ENCODE measurements at regions not wholly inside any gene's neighbourhood (a gene's known extent, or its start where the extent isn't known, plus 50 kb on each side); places are given as distances from the start of the nearest gene placed in this dataset.

GRCh38 chr6:90941885-90942284, 355.0 kb upstream of the MAP3K7 start:
- no peak for TF ChIP-seq CTCF (IDR thresholded peaks at IDR 0.05; ENCODE audit: low read depth, low read length, missing control alignments)
- in situ Hi-C loops (cut with HindIII; ENCODE audit: low pct_ligation_motif_present, low sequenced_read_pairs), result no loop called here
- H3K27ac ChIP-seq, result no peak overlapping the region
- no peaks in the 10 kb centered on the region for H3K27me3 ChIP-seq (replicated peaks)
- no peaks in the 10 kb centered on the region for H3K36me3 ChIP-seq (replicated peaks)
- no peak for DNase-seq
- no peak overlapping the region for H3K4me3 ChIP-seq (ENCODE audit: low read depth, low read length)

GRCh38 chr6:90940812-90941481, 354.1 kb upstream of the MAP3K7 start:
- no peaks in the 10 kb centered on the region for H3K27me3 ChIP-seq (replicated peaks)
- in situ Hi-C loops (cut with HindIII; ENCODE audit: low pct_ligation_motif_present, low sequenced_read_pairs), result no loop called here
- no peak overlapping the region for H3K4me3 ChIP-seq (ENCODE audit: low read depth, low read length)
- no peak overlapping the region for H3K27ac ChIP-seq
- DNase-seq, result peak; percentile 40
- no peaks in the 10 kb centered on the region for H3K36me3 ChIP-seq (replicated peaks)
- TF ChIP-seq CTCF (IDR thresholded peaks at IDR 0.05; ENCODE audit: low read depth, low read length, missing control alignments), result peak; percentile 47

- no peak overlapping the region for H3K27ac ChIP-seq
- TF ChIP-seq CTCF (IDR thresholded peaks at IDR 0.05; ENCODE audit: low read depth, low read length, missing control alignments), result no peak
- in situ Hi-C loops (cut with HindIII; ENCODE audit: low pct_ligation_motif_present, low sequenced_read_pairs), result no loop called here
- no peaks in the 10 kb centered on the region for H3K36me3 ChIP-seq (replicated peaks)
- no peaks in the 10 kb centered on the region for H3K27me3 ChIP-seq (replicated peaks)
- DNase-seq, result no peak
- H3K4me3 ChIP-seq (ENCODE audit: low read depth, low read length), result no peak overlapping the region
Measured at GRCh38 chr6:90939906-90940305, 353.0 kb upstream of the MAP3K7 start.

- in situ Hi-C loops (cut with HindIII; ENCODE audit: low pct_ligation_motif_present, low sequenced_read_pairs), result no loop called here
- H3K4me3 ChIP-seq (ENCODE audit: low read depth, low read length), result no peak overlapping the region
- no peaks in the 10 kb centered on the region for H3K36me3 ChIP-seq (replicated peaks)
- H3K27me3 ChIP-seq (replicated peaks), result no peaks in the 10 kb centered on the region
- DNase-seq, result no peak
- no peak for TF ChIP-seq CTCF (IDR thresholded peaks at IDR 0.05; ENCODE audit: low read depth, low read length, missing control alignments)
- H3K27ac ChIP-seq, result no peak overlapping the region
Measured at GRCh38 chr6:90938122-90938521, 351.2 kb upstream of the MAP3K7 start.

GRCh38 chr6:90936286-90936685, 349.4 kb upstream of the MAP3K7 start:
- Histone ChIP-seq H3K36me3 (replicated peaks) (no peaks in the 10 kb centered on the region), H3K4me3 (ENCODE audit: low read depth, low read length) (no peak overlapping the region), H3K27ac (no peak overlapping the region), H3K27me3 (replicated peaks) (no peaks in the 10 kb centered on the region)
- in situ Hi-C loops (cut with HindIII; ENCODE audit: low pct_ligation_motif_present, low sequenced_read_pairs), result no loop called here
- no peak for TF ChIP-seq CTCF (IDR thresholded peaks at IDR 0.05; ENCODE audit: low read depth, low read length, missing control alignments)
- no peak for DNase-seq

GRCh38 chr6:90934966-90935365, 348.1 kb upstream of the MAP3K7 start:
- DNase-seq, result no peak
- Histone ChIP-seq H3K27ac (no peak overlapping the region), H3K27me3 (replicated peaks) (no peaks in the 10 kb centered on the region), H3K36me3 (replicated peaks) (no peaks in the 10 kb centered on the region), H3K4me3 (ENCODE audit: low read depth, low read length) (no peak overlapping the region)
- in situ Hi-C loops (cut with HindIII; ENCODE audit: low pct_ligation_motif_present, low sequenced_read_pairs), result no loop called here
- TF ChIP-seq CTCF (IDR thresholded peaks at IDR 0.05; ENCODE audit: low read depth, low read length, missing control alignments), result no peak

All from brain microvascular endothelial cell (primary cell).